OCI-LY7 (cell line): ENCODE measurements at regions not wholly inside any gene's neighbourhood (a gene's known extent, or its start where the extent isn't known, plus 50 kb on each side); places are given as distances from the start of the nearest gene placed in this dataset.

ENCODE experiments used
- BruUV-seq: library from RNA; stranded (reverse); fragments of 400-500 nt; replicated peaks from 2 replicates; lab custom pipeline; 2021; lab: Mats Ljungman, UMichigan
- CTCF ChIA-PET: fragments of 300-600 bp; sonication (Branson Sonifier 250); formaldehyde crosslinking; loops from one replicate; lab custom pipeline; 2022; ENCODE audit warnings: antibody characterized with exemption; ENCODE audit not compliant: unreplicated experiment; lab: Charles Lee
- POLR2A ChIA-PET: fragments of 300-600 bp; sonication (Branson Sonifier 250); formaldehyde crosslinking; loops from one replicate; lab custom pipeline; 2022; ENCODE audit warnings: antibody characterized with exemption; lab: Charles Lee
- DNase-seq: peaks from one replicate; pipeline ENCODE4 v3.0.0-alpha.2; 2015; ENCODE audit warnings: low spot score
- H2AFZ ChIP-seq: fragments of 200-600 bp; sonication (generic), shearing (Covaris generic); 2 replicates; pipeline ENCODE4 v1.6.1; 2014; ENCODE audit warnings: mild to moderate bottlenecking, antibody characterized with exemption, low read length, moderate library complexity
- H3K27ac ChIP-seq: fragments of 200-600 bp; sonication (generic); 2 replicates; pipeline ENCODE4 v1.5.1; 2014; ENCODE audit warnings: mixed run types, low read depth, mild to moderate bottlenecking, moderate library complexity, low read length, inconsistent platforms; ENCODE audit not compliant: poor library complexity, severe bottlenecking
- H3K36me3 ChIP-seq: fragments of 200-600 bp; sonication (generic); 2 replicates; pipeline ENCODE4 v1.6.1; 2014; ENCODE audit warnings: mild to moderate bottlenecking, antibody characterized with exemption, low read length, moderate library complexity, mixed read lengths; ENCODE audit not compliant: insufficient read depth
- H3K4me1 ChIP-seq: fragments of 200-600 bp; sonication (generic); 2 replicates; pipeline ENCODE4 v1.5.1; 2014; ENCODE audit warnings: mild to moderate bottlenecking, low read length; ENCODE audit not compliant: insufficient read depth, poor library complexity, severe bottlenecking
- H3K4me2 ChIP-seq: fragments of 200-600 bp; sonication (generic); 2 replicates; pipeline ENCODE4 v1.6.1; 2014; ENCODE audit warnings: mild to moderate bottlenecking, low read length
- H3K4me3 ChIP-seq: fragments of 200-600 bp; sonication (generic); 2 replicates; pipeline ENCODE4 v1.5.1; 2014; ENCODE audit warnings: mild to moderate bottlenecking, low read depth, low read length; ENCODE audit not compliant: poor library complexity, severe bottlenecking
- H3K79me2 ChIP-seq: fragments of 200-600 bp; sonication (generic); 2 replicates; pipeline ENCODE4 v1.6.1; 2016; ENCODE audit warnings: low read depth, mild to moderate bottlenecking, low read length, moderate library complexity, mixed read lengths; ENCODE audit not compliant: insufficient read depth
- H3K9me2 ChIP-seq: fragments of 200-600 bp; sonication (generic); 2 replicates; pipeline ENCODE4 v1.6.1; 2016; ENCODE audit warnings: mild to moderate bottlenecking, low read length, mixed read lengths; ENCODE audit not compliant: insufficient read depth
- H3K9me3 ChIP-seq: fragments of 200-600 bp; sonication (generic); 2 replicates; pipeline ENCODE4 v1.6.1; 2014; ENCODE audit warnings: mild to moderate bottlenecking, mixed run types, low read length, mixed read lengths
- H4K20me1 ChIP-seq: fragments of 200-600 bp; sonication (generic); 2 replicates; pipeline ENCODE4 v1.6.1; 2014; ENCODE audit warnings: mild to moderate bottlenecking, antibody characterized with exemption, low read length, moderate library complexity, mixed read lengths; ENCODE audit not compliant: insufficient read depth
- EZH2phosphoT487 ChIP-seq: fragments of 200-600 bp; sonication (generic); IDR thresholded peaks from 2 replicates; pipeline ENCODE4 v1.6.1; 2018; ENCODE audit warnings: low read depth, borderline replicate concordance, mild to moderate bottlenecking, mixed run types, antibody characterized with exemption, low read length, moderate library complexity, mixed read lengths
- intact Hi-C: fragments of 100-400 bp; cut with micrococcal nuclease; formaldehyde crosslinking; loops from one replicate; pipeline ENCODE4 v1.10.0; 2022; ENCODE audit not compliant: unreplicated experiment
- TF ChIP-seq, protein P1 (sequence below): fragments of 200-600 bp; sonication (generic); conservative IDR thresholded peaks from 2 replicates; pipeline ENCODE4 v1.5.1; 2014; ENCODE audit warnings: mild to moderate bottlenecking, antibody characterized with exemption, low read length, moderate library complexity, mixed read lengths

DNA sequence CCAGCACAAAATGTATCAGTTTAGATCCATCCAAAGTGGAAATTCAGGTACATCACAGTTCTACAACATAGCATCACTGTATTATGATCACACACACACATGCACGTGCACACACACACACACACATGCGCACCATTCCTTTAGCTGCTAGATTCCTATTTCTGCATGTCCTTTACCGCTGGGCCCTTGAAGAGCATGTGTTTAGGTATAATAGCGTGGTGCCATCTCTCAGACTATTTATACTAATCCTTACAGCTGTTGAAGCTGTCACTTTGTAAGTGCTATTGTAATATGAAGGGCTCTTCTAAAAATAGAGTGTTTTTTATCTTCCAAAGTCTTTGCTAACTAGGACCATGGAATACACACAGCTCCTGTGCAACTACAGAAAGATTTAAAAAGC lies 308.8 kb upstream of the TRPC7 start:
- Histone ChIP-seq H2AFZ (no peak overlapping the region), H3K4me2 (no peak overlapping the region), H3K27ac (no peak overlapping the region), H3K36me3 (no peaks in the 10 kb centered on the region), H3K4me1 (no peaks in the 10 kb centered on the region), H3K79me2 (no peaks in the 10 kb centered on the region), H3K9me3 (no peaks in the 10 kb centered on the region), H3K9me2 (no peaks in the 10 kb centered on the region), H4K20me1 (no peaks in the 10 kb centered on the region), H3K4me3 (no peak overlapping the region)
- DNase-seq = no peak
- CTCF ChIA-PET = no interaction called here
- intact Hi-C loops = no loop called here
- POLR2A ChIA-PET = no interaction called here
- BruUV-seq = no TSS peak
- TF ChIP-seq, protein P1, sequence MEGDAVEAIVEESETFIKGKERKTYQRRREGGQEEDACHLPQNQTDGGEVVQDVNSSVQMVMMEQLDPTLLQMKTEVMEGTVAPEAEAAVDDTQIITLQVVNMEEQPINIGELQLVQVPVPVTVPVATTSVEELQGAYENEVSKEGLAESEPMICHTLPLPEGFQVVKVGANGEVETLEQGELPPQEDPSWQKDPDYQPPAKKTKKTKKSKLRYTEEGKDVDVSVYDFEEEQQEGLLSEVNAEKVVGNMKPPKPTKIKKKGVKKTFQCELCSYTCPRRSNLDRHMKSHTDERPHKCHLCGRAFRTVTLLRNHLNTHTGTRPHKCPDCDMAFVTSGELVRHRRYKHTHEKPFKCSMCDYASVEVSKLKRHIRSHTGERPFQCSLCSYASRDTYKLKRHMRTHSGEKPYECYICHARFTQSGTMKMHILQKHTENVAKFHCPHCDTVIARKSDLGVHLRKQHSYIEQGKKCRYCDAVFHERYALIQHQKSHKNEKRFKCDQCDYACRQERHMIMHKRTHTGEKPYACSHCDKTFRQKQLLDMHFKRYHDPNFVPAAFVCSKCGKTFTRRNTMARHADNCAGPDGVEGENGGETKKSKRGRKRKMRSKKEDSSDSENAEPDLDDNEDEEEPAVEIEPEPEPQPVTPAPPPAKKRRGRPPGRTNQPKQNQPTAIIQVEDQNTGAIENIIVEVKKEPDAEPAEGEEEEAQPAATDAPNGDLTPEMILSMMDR = no peak
- TF ChIP-seq EZH2phosphoT487 = no peak

DNA sequence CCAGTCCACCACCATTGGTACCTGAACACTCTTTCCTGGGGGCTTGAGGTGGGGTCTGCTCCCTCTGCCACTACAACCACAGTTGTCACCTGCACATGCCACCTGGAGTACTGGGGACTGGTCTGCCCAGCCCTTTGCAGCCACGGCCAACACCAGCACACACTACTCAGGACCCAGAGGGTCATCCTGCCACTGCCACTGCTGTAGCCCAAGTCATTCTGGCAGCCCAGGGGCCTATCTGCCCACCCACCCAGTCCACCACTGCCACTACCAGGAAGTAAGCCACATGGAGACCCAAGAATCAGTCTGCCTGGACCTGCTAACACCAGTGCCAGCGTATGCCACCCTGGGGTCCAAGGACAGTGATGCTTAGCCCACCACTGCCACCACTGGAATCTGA lies 302.4 kb upstream of the TRPC7 start:
- Histone ChIP-seq H3K4me2 (no peak overlapping the region), H3K9me2 (no peaks in the 10 kb centered on the region), H3K9me3 (no peaks in the 10 kb centered on the region), H2AFZ (no peak overlapping the region), H3K79me2 (no peaks in the 10 kb centered on the region), H3K4me1 (no peaks in the 10 kb centered on the region), H3K4me3 (no peak overlapping the region), H3K27ac (no peak overlapping the region), H3K36me3 (no peaks in the 10 kb centered on the region), H4K20me1 (no peaks in the 10 kb centered on the region)
- ChIA-PET CTCF (no interaction called here), POLR2A (no interaction called here)
- TF ChIP-seq EZH2phosphoT487 = no peak
- TF ChIP-seq, protein P1 = no peak
- no peak for DNase-seq
- BruUV-seq = no TSS peak
- intact Hi-C loops = no loop called here

DNA sequence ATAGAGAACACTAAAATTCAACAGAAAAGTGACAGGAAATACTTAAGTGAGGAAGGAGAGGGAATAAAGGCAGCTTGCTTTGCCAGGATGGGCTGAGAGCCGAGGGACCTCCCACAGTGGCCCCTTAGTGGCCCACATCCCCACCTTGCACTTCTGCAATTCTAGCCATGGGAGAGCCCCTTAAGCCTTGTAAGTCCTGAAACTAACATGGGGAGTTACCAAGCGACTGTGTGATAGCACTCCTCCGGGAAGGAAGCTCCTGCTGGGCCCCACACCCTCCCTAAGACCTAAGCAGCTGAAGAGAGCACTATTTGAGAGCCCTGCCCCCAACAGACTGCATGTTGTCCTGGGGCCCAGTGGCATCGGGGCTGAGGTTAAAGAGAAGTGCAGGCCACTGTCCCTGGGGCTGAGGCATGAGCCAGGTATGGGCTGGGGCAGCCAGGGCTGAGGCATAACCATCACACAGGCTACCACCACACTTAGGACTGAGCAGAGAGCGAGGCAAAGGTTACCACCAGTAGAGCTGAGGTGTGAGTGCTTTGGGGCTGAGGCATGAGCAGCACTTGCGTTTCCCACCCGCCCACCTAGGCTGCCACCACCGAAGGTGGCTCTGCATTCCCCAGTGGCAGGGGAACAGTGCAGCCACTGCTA lies 301.8 kb upstream of the TRPC7 start:
- DNase-seq = no peak
- POLR2A ChIA-PET = no interaction called here
- no peaks in the 10 kb centered on the region for H3K79me2 ChIP-seq
- TF ChIP-seq, protein P1 = no peak
- no peak for TF ChIP-seq EZH2phosphoT487
- no peaks in the 10 kb centered on the region for H3K9me3 ChIP-seq
- CTCF ChIA-PET = no interaction called here
- BruUV-seq = no TSS peak
- no peaks in the 10 kb centered on the region for H4K20me1 ChIP-seq
- H3K4me1 ChIP-seq = no peaks in the 10 kb centered on the region
- H3K27ac ChIP-seq = no peak overlapping the region
- intact Hi-C loops = no loop called here
- H3K4me2 ChIP-seq = no peak overlapping the region
- H3K36me3 ChIP-seq = no peaks in the 10 kb centered on the region
- no peak overlapping the region for H2AFZ ChIP-seq
- no peak overlapping the region for H3K4me3 ChIP-seq
- H3K9me2 ChIP-seq = no peaks in the 10 kb centered on the region
